DOHH2 (cell line): ENCODE measurements at regions not wholly inside any gene's neighbourhood (a gene's known extent, or its start where the extent isn't known, plus 50 kb on each side); places are given as distances from the start of the nearest gene placed in this dataset.
"Not testable (repeated sequence)": the region's sequence is repeated elsewhere in the genome, so short reads cannot be mapped to it uniquely, and the experiment has no call there.

Experiments
- H3F3A ChIP-seq: fragments of 200-600 bp; sonication (generic), shearing (Covaris generic); 2 replicates; pipeline ENCODE4 v1.6.0; 2016; ENCODE audit warnings: antibody characterized with exemption, mild to moderate bottlenecking; ENCODE audit not compliant: control insufficient read depth, insufficient read depth
- H3K27ac ChIP-seq: fragments of 200-600 bp; sonication (generic); 2 replicates; pipeline ENCODE4 v1.5.1; 2014; ENCODE audit warnings: low read depth, mild to moderate bottlenecking, low read length, moderate library complexity
- H3K27me3 ChIP-seq: fragments of 200-600 bp; sonication (generic); 2 replicates; pipeline ENCODE4 v1.6.1; 2014; ENCODE audit warnings: mild to moderate bottlenecking, low read length, mixed read lengths; ENCODE audit not compliant: control insufficient read depth
- H3K36me3 ChIP-seq: fragments of 200-600 bp; sonication (generic); 2 replicates; pipeline ENCODE4 v1.6.1; 2014; ENCODE audit warnings: mild to moderate bottlenecking, low read length, moderate library complexity, mixed read lengths; ENCODE audit not compliant: control insufficient read depth
- H3K4me1 ChIP-seq: fragments of 200-600 bp; sonication (generic); 2 replicates; pipeline ENCODE4 v1.6.1; 2014; ENCODE audit warnings: mild to moderate bottlenecking, low read length, mixed read lengths; ENCODE audit not compliant: control insufficient read depth
- H3K4me2 ChIP-seq: fragments of 200-600 bp; sonication (generic); 2 replicates; pipeline ENCODE4 v1.6.0; 2014; ENCODE audit warnings: mild to moderate bottlenecking, low read length, moderate library complexity
- H3K4me3 ChIP-seq: fragments of 200-600 bp; sonication (generic); 2 replicates; pipeline ENCODE4 v1.5.1; 2014; ENCODE audit warnings: mild to moderate bottlenecking, low read length, mixed read lengths
- H3K79me2 ChIP-seq: fragments of 200-600 bp; sonication (generic); 2 replicates; pipeline ENCODE4 v1.6.1; 2014; ENCODE audit warnings: mild to moderate bottlenecking, low read length, mixed read lengths; ENCODE audit not compliant: control insufficient read depth
- H3K9me2 ChIP-seq: fragments of 200-600 bp; sonication (generic); replicated peaks from 2 replicates; pipeline ENCODE4 v1.6.1; 2014; ENCODE audit warnings: mild to moderate bottlenecking, low read length, mixed read lengths; ENCODE audit not compliant: control insufficient read depth
- H3K9me3 ChIP-seq: fragments of 200-600 bp; sonication (generic); 2 replicates; pipeline ENCODE4 v1.6.1; 2014; ENCODE audit warnings: antibody characterized with exemption, low read length, mixed read lengths; ENCODE audit not compliant: control insufficient read depth, insufficient read depth
- H4K20me1 ChIP-seq: fragments of 200-600 bp; sonication (generic); 2 replicates; pipeline ENCODE4 v1.6.0; 2014; ENCODE audit warnings: low read depth, mild to moderate bottlenecking, antibody characterized with exemption, low read length, moderate library complexity; ENCODE audit not compliant: control insufficient read depth, insufficient read depth
- CTCF ChIP-seq: fragments of 200-600 bp; sonication (generic); IDR thresholded peaks from one replicate; pipeline ENCODE4 v1.5.1; 2014; ENCODE audit warnings: antibody characterized with exemption, mild to moderate bottlenecking, low read depth, low read length; ENCODE audit not compliant: poor library complexity, severe bottlenecking
- EZH2phosphoT487 ChIP-seq: fragments of 200-600 bp; sonication (generic); IDR thresholded peaks from 2 replicates; pipeline ENCODE4 v1.6.1; 2017; ENCODE audit warnings: borderline replicate concordance, mild to moderate bottlenecking, antibody characterized with exemption, low read length, moderate library complexity, mixed read lengths

GRCh38 chr10:78465431-78465830 lies 431.8 kb downstream of the RPS24 start:
- Histone ChIP-seq H3K27ac (no peak overlapping the region), H3K4me2 (no peak overlapping the region), H3K27me3 (peaks cover 4% of the 10 kb centered on the region; the same call in 1 of the 2 replicates), H3K9me3 (no peaks in the 10 kb centered on the region), H3K79me2 (no peaks in the 10 kb centered on the region), H3F3A (no peaks in the 10 kb centered on the region), H4K20me1 (no peaks in the 10 kb centered on the region), H3K4me1 (no peaks in the 10 kb centered on the region), H3K4me3 (no peak overlapping the region), H3K36me3 (no peaks in the 10 kb centered on the region), H3K9me2 (no peaks in the 10 kb centered on the region)
- TF ChIP-seq EZH2phosphoT487 (no peak), CTCF (no peak)

GRCh38 chr10:78467496-78468106 lies 433.9 kb downstream of the RPS24 start:
- TF ChIP-seq EZH2phosphoT487 (no peak), CTCF (no peak)
- Histone ChIP-seq H3K9me3 (no peaks in the 10 kb centered on the region), H3K36me3 (no peaks in the 10 kb centered on the region), H3K27me3 (peaks cover 4% of the 10 kb centered on the region; the same call in 1 of the 2 replicates), H4K20me1 (no peaks in the 10 kb centered on the region), H3K9me2 (no peaks in the 10 kb centered on the region), H3F3A (no peaks in the 10 kb centered on the region), H3K4me2 (no peak overlapping the region), H3K27ac (no peak overlapping the region), H3K4me3 (no peak overlapping the region), H3K4me1 (no peaks in the 10 kb centered on the region), H3K79me2 (no peaks in the 10 kb centered on the region)

- H3K9me3 ChIP-seq, H3K27ac ChIP-seq, H3K27me3 ChIP-seq, H3K9me2 ChIP-seq, H3F3A ChIP-seq, H3K4me1 ChIP-seq, H4K20me1 ChIP-seq, H3K36me3 ChIP-seq, H3K4me3 ChIP-seq, H3K4me2 ChIP-seq, H3K79me2 ChIP-seq: not testable (repeated sequence)
Observed at GRCh38 chr10:78468731-78469130, 435.1 kb downstream of the RPS24 start.

GRCh38 chr10:78470267-78471103 lies 436.8 kb downstream of the RPS24 start:
- H3K27me3 ChIP-seq = no peaks in the 10 kb centered on the region
- TF ChIP-seq EZH2phosphoT487 (no peak), CTCF (no peak)
- no peaks in the 10 kb centered on the region for H4K20me1 ChIP-seq
- no peak overlapping the region for H3K27ac ChIP-seq
- H3K9me2 ChIP-seq = no peaks in the 10 kb centered on the region
- H3K4me2 ChIP-seq = no peak overlapping the region
- no peak overlapping the region for H3K4me3 ChIP-seq
- no peaks in the 10 kb centered on the region for H3K9me3 ChIP-seq
- H3K36me3 ChIP-seq = no peaks in the 10 kb centered on the region
- no peaks in the 10 kb centered on the region for H3K4me1 ChIP-seq
- no peaks in the 10 kb centered on the region for H3K79me2 ChIP-seq
- H3F3A ChIP-seq = no peaks in the 10 kb centered on the region
